HCT116 (cell line): ENCODE measurements at regions not wholly inside any gene's neighbourhood (a gene's known extent, or its start where the extent isn't known, plus 50 kb on each side); places are given as distances from the start of the nearest gene placed in this dataset.

Source experiments
- ATAC-seq: fragments of 200-7000 bp; cut with Tn5 transposase; 2 replicates; pipeline ENCODE4 v1.9.1; 2020; ENCODE audit warnings: mild to moderate bottlenecking, moderate library complexity
- BruUV-seq: library from RNA; stranded (reverse); fragments of 400-500 nt; replicated peaks from 2 replicates; lab custom pipeline; 2021; lab: Mats Ljungman, UMichigan
- CTCF ChIA-PET: fragments of 300-600 bp; sonication (Branson Sonifier 250); formaldehyde crosslinking; loops from one replicate; lab custom pipeline; 2021; ENCODE audit warnings: antibody characterized with exemption; lab: Charles Lee
- POLR2A ChIA-PET: fragments of 300-600, 350-600 bp; sonication (Branson Sonifier 250); formaldehyde crosslinking; loops from one replicate; lab custom pipeline; 2021; ENCODE audit warnings: antibody characterized with exemption; lab: Charles Lee
- RAD21 ChIA-PET, 2 experiments: fragments of 300-600 bp; sonication (Branson Sonifier 250); formaldehyde crosslinking; loops; one replicate each; lab custom pipeline; 2023; ENCODE audit warnings: low total read pairs in 2 of 2; ENCODE audit not compliant: uncharacterized antibody in 2 of 2, unreplicated experiment in 2 of 2, low non-redundant PET in 1 of 2; lab: Charles Lee
- DNase-seq: peaks from one replicate; pipeline ENCODE4 v3.0.0-alpha.2; 2010; ENCODE audit warnings: low read depth, low spot score
- H2AFZ ChIP-seq: fragments of 200-600 bp; shearing (Covaris generic), sonication (generic); 2 replicates; pipeline ENCODE4 v1.6.1; 2017; ENCODE audit warnings: low read depth, mixed run types, mixed read lengths, antibody characterized with exemption, low read length; ENCODE audit not compliant: poor library complexity, severe bottlenecking
- H3K27ac ChIP-seq: 2 replicates; pipeline ENCODE4 v1.5.1; 2012; ENCODE audit warnings: low read depth, low read length
- H3K27me3 ChIP-seq: fragments of 200-600 bp; sonication (generic); 2 replicates; pipeline ENCODE4 v1.6.1; 2016; ENCODE audit warnings: mixed run types, low read length, mixed read lengths; ENCODE audit not compliant: insufficient read depth
- H3K36me3 ChIP-seq, 2 experiments: fragments of 200-500 bp in 1 of 2; fragments of 200-600 bp in 1 of 2; sonication (Bioruptor generic) in 1 of 2; sonication (generic) in 1 of 2; 2 replicates each; pipeline versions ENCODE4 v1.5.1 to v1.6.1; 2014 to 2016; ENCODE audit warnings: low read length in 2 of 2, inconsistent platforms in 1 of 2, mixed read lengths in 1 of 2, mixed run types in 1 of 2; ENCODE audit not compliant: insufficient read depth in 2 of 2, control insufficient read depth in 1 of 2
- H3K4me1 ChIP-seq, 2 experiments: fragments of 200-600 bp in 1 of 2; sonication (generic) in 1 of 2; 2 replicates each; pipeline versions ENCODE4 v1.5.1 to v1.6.1; 2012 to 2017; ENCODE audit warnings: low read length in 2 of 2, inconsistent platforms in 1 of 2, mild to moderate bottlenecking in 1 of 2, mixed read lengths in 1 of 2, mixed run types in 1 of 2, moderate library complexity in 1 of 2; ENCODE audit not compliant: insufficient read depth in 2 of 2, control insufficient read depth in 1 of 2
- H3K4me2 ChIP-seq: fragments of 200-600 bp; sonication (generic); 2 replicates; pipeline ENCODE4 v1.6.1; 2017; ENCODE audit warnings: mixed run types, low read length, mixed read lengths
- H3K4me3 ChIP-seq, 2 experiments: fragments of 200-600 bp in 1 of 2; sonication (generic) in 1 of 2; replicated peaks in 1 of 2; 2 replicates each; pipeline ENCODE4 v1.5.1; 2011 to 2016; ENCODE audit warnings: low read length in 2 of 2, control low read depth in 1 of 2, low read depth in 1 of 2, mild to moderate bottlenecking in 1 of 2, mixed read lengths in 1 of 2, mixed run types in 1 of 2
- H3K79me2 ChIP-seq: fragments of 200-600 bp; sonication (generic); 2 replicates; pipeline ENCODE4 v1.6.1; 2017; ENCODE audit warnings: mild to moderate bottlenecking, mixed run types, low read length, moderate library complexity, mixed read lengths; ENCODE audit not compliant: insufficient read depth
- H3K9ac ChIP-seq: fragments of 200-600 bp; sonication (generic); 2 replicates; pipeline ENCODE4 v1.6.1; 2016; ENCODE audit warnings: low read length, mixed read lengths
- H3K9me2 ChIP-seq: fragments of 200-600 bp; sonication (generic), shearing (Covaris generic); 2 replicates; pipeline ENCODE4 v1.6.1; 2017; ENCODE audit warnings: mixed run types, mild to moderate bottlenecking, moderate library complexity; ENCODE audit not compliant: insufficient read depth
- H3K9me3 ChIP-seq, 2 experiments: fragments of 200-500 bp in 1 of 2; fragments of 200-600 bp in 1 of 2; sonication (Bioruptor generic) in 1 of 2; sonication (generic) in 1 of 2; 2 replicates each; pipeline ENCODE4 v1.6.1; 2014 to 2017; ENCODE audit warnings: low read length in 2 of 2, mixed read lengths in 2 of 2, inconsistent platforms in 1 of 2, low read depth in 1 of 2, mild to moderate bottlenecking in 1 of 2, mixed run types in 1 of 2, moderate library complexity in 1 of 2; ENCODE audit not compliant: control insufficient read depth in 1 of 2, insufficient read depth in 1 of 2
- H4K20me1 ChIP-seq: fragments of 200-600 bp; sonication (generic), shearing (Covaris generic); 2 replicates; pipeline ENCODE4 v1.6.1; 2017; ENCODE audit warnings: mixed run types, mild to moderate bottlenecking, moderate library complexity; ENCODE audit not compliant: insufficient read depth
- CBX3 ChIP-seq: IDR thresholded peaks from 2 replicates; pipeline ENCODE4 v1.6.1; 2012; ENCODE audit warnings: low read depth
- ELF1 ChIP-seq: IDR thresholded peaks from 2 replicates; pipeline ENCODE4 v1.6.1; 2012; ENCODE audit warnings: low read depth, borderline replicate concordance
- EZH2phosphoT487 ChIP-seq: fragments of 200-600 bp; IDR thresholded peaks from 2 replicates; pipeline ENCODE4 v1.6.1; 2018; ENCODE audit warnings: antibody characterized with exemption, borderline replicate concordance
- JUND ChIP-seq: IDR thresholded peaks from 2 replicates; pipeline ENCODE4 v1.6.1; 2012
- POLR2A ChIP-seq: IDR thresholded peaks from 2 replicates; pipeline ENCODE4 v1.7.0; 2011; ENCODE audit warnings: borderline replicate concordance; ENCODE audit not compliant: insufficient read depth, insufficient read length; ENCODE audit errors: extremely low read depth
- RAD21 ChIP-seq: IDR thresholded peaks from 2 replicates; pipeline ENCODE4 v1.6.1; 2012; ENCODE audit warnings: low read depth, mild to moderate bottlenecking
- SIN3A ChIP-seq: IDR thresholded peaks from 2 replicates; pipeline ENCODE4 v1.6.1; 2012; ENCODE audit warnings: low read depth
- SP1 ChIP-seq: IDR thresholded peaks from 2 replicates; pipeline ENCODE4 v1.6.1; 2012; ENCODE audit warnings: low read depth
- SRF ChIP-seq: IDR thresholded peaks from 2 replicates; pipeline ENCODE4 v1.6.1; 2012; ENCODE audit warnings: low read depth
- TCF7L2 ChIP-seq: IDR thresholded peaks from 2 replicates; pipeline ENCODE4 v1.7.0; 2011; ENCODE audit warnings: borderline replicate concordance, inconsistent platforms; ENCODE audit not compliant: insufficient read depth, insufficient read length; ENCODE audit errors: extremely low read depth
- ZFX ChIP-seq: fragments of 450-650 bp; IDR thresholded peaks from 2 replicates; pipeline ENCODE4 v1.6.1; 2017
- ZNF274 ChIP-seq: fragments of 200-500 bp; sonication (Bioruptor generic); IDR thresholded peaks from 2 replicates; pipeline ENCODE4 v1.6.1; 2014; ENCODE audit warnings: mild to moderate bottlenecking, low read depth, low read length, inconsistent platforms
- intact Hi-C: fragments of 100-400 bp; cut with micrococcal nuclease; formaldehyde crosslinking; loops from 2 replicates; pipeline ENCODE4 v1.10.0; 2022
- TF ChIP-seq, protein P1 (sequence below): IDR thresholded peaks from 2 replicates; pipeline ENCODE4 v1.6.1; 2012; ENCODE audit warnings: low read depth
- TF ChIP-seq, protein P2 (sequence below): IDR thresholded peaks from 2 replicates; pipeline ENCODE4 v1.6.1; 2012

DNA sequence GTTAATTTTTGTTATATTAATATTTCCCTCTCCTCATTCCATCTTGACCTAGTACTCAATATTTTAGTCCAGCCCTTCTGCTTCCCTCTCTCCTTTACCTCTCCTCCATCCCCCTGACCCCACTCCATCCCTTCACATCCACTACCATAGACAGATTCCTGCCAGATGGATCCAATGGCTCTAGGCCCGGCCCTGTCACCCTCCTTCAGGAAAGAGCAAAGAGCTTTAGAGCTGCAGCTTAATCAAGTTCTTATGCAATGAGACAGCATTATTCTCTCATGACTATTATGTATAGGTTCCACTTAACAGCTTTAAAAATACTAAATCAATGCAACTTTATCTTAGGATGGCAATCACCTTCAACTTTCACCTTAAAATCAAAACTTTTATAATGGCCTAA is 200.7 kb upstream of the TTC14 start:
- H3K27me3 ChIP-seq: peaks cover 6% of the 10 kb centered on the region; the same call in 1 of the 2 replicates
- ChIA-PET POLR2A (no interaction called here), RAD21 (no interaction called here), CTCF (no interaction called here)
- H3K4me2 ChIP-seq: no peak overlapping the region
- no peak overlapping the region for H3K9ac ChIP-seq
- H3K4me1 ChIP-seq: no peaks in the 10 kb centered on the region
- no peak for DNase-seq
- no peaks in the 10 kb centered on the region for H3K9me3 ChIP-seq
- no TSS peak for BruUV-seq
- H3K4me3 ChIP-seq: no peak overlapping the region
- H3K36me3 ChIP-seq: no peaks in the 10 kb centered on the region
- H3K9me2 ChIP-seq: no peaks in the 10 kb centered on the region
- intact Hi-C loops: no loop called here
- ATAC-seq: no peak
- no peak overlapping the region for H2AFZ ChIP-seq
- H3K79me2 ChIP-seq: no peaks in the 10 kb centered on the region
- no peaks in the 10 kb centered on the region for H4K20me1 ChIP-seq
- TF ChIP-seq ZFX: no peak
- no peak for TF ChIP-seq RAD21
- no peak for TF ChIP-seq POLR2A
- TF ChIP-seq EZH2phosphoT487: no peak
- TF ChIP-seq TCF7L2: no peak
- TF ChIP-seq, protein P1, sequence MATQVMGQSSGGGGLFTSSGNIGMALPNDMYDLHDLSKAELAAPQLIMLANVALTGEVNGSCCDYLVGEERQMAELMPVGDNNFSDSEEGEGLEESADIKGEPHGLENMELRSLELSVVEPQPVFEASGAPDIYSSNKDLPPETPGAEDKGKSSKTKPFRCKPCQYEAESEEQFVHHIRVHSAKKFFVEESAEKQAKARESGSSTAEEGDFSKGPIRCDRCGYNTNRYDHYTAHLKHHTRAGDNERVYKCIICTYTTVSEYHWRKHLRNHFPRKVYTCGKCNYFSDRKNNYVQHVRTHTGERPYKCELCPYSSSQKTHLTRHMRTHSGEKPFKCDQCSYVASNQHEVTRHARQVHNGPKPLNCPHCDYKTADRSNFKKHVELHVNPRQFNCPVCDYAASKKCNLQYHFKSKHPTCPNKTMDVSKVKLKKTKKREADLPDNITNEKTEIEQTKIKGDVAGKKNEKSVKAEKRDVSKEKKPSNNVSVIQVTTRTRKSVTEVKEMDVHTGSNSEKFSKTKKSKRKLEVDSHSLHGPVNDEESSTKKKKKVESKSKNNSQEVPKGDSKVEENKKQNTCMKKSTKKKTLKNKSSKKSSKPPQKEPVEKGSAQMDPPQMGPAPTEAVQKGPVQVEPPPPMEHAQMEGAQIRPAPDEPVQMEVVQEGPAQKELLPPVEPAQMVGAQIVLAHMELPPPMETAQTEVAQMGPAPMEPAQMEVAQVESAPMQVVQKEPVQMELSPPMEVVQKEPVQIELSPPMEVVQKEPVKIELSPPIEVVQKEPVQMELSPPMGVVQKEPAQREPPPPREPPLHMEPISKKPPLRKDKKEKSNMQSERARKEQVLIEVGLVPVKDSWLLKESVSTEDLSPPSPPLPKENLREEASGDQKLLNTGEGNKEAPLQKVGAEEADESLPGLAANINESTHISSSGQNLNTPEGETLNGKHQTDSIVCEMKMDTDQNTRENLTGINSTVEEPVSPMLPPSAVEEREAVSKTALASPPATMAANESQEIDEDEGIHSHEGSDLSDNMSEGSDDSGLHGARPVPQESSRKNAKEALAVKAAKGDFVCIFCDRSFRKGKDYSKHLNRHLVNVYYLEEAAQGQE: no peak
- TF ChIP-seq CBX3: no peak
- no peak for TF ChIP-seq JUND
- TF ChIP-seq ZNF274: no peak
- TF ChIP-seq SRF: no peak
- TF ChIP-seq, protein P2, sequence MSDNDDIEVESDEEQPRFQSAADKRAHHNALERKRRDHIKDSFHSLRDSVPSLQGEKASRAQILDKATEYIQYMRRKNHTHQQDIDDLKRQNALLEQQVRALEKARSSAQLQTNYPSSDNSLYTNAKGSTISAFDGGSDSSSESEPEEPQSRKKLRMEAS: no peak
- TF ChIP-seq ELF1: no peak
- no peak for TF ChIP-seq SP1
- no peak for TF ChIP-seq SIN3A
- no peak overlapping the region for H3K27ac ChIP-seq
